Natural killer cell (primary cell): ENCODE measurements at regions not wholly inside any gene's neighbourhood (a gene's known extent, or its start where the extent isn't known, plus 50 kb on each side); places are given as distances from the start of the nearest gene placed in this dataset.

Experiments used
- ATAC-seq, 3 donors: fragments of 150-1000 bp in 2 of 3; fragments of 200-7000 bp in 1 of 3; cut with Tn5 transposase; 1 replicate in 1 of 3; 2 replicates in 2 of 3; pipeline ENCODE4 v1.10.0; 2021; ENCODE audit warnings: mild to moderate bottlenecking in 2 of 3, moderate library complexity in 2 of 3
- DNase-seq, 2 donors: peaks; one replicate each; pipeline versions ENCODE4 v3.0.0 to v3.0.0-alpha.2; 2013 to 2021; ENCODE audit warnings: mixed read lengths in 1 of 2
- H3K27ac ChIP-seq: one replicate; pipeline ENCODE4 v1.5.1; 2013; ENCODE audit warnings: mild to moderate bottlenecking, low read length
- H3K27me3 ChIP-seq: one replicate; pipeline ENCODE4 v1.6.1; 2013; ENCODE audit warnings: low read length; ENCODE audit not compliant: control insufficient read depth, insufficient read depth
- H3K36me3 ChIP-seq: one replicate; pipeline ENCODE4 v1.6.1; 2013; ENCODE audit warnings: low read length; ENCODE audit not compliant: control insufficient read depth, insufficient read depth
- H3K4me1 ChIP-seq: one replicate; pipeline ENCODE4 v1.6.1; 2013; ENCODE audit warnings: low read length; ENCODE audit not compliant: control insufficient read depth, insufficient read depth
- H3K4me3 ChIP-seq: one replicate; pipeline ENCODE4 v1.5.1; 2013; ENCODE audit warnings: low read length
- H3K9me3 ChIP-seq: one replicate; pipeline ENCODE4 v1.6.1; 2013; ENCODE audit warnings: low read length; ENCODE audit not compliant: control insufficient read depth, insufficient read depth
- H3K27ac Mint-ChIP-seq, 2 donors: one replicate each; pipeline ENCODE4 v1.8.0; 2022; ENCODE audit warnings: mild to moderate bottlenecking in 2 of 2, mixed read lengths in 2 of 2, moderate library complexity in 1 of 2
- H3K27me3 Mint-ChIP-seq, 2 donors: one replicate each; pipeline ENCODE4 v1.8.0; 2022; ENCODE audit warnings: low read depth in 2 of 2, mixed read lengths in 2 of 2
- H3K36me3 Mint-ChIP-seq: one replicate; pipeline ENCODE4 v1.8.0; 2022; ENCODE audit warnings: mixed read lengths
- H3K4me1 Mint-ChIP-seq, 2 donors: one replicate each; pipeline ENCODE4 v1.8.0; 2022; ENCODE audit warnings: mixed read lengths in 2 of 2
- H3K4me3 Mint-ChIP-seq: one replicate; pipeline ENCODE4 v1.8.0; 2022; ENCODE audit warnings: mild to moderate bottlenecking, moderate library complexity, mixed read lengths
- H3K9me3 Mint-ChIP-seq, 2 donors: one replicate each; pipeline ENCODE4 v1.8.0; 2022; ENCODE audit warnings: mixed read lengths in 2 of 2
- WGBS: methylation state at CpG from one replicate; pipeline ENCODE4 v1.1.7; 2013; ENCODE audit warnings: missing lambda C conversion rate; ENCODE audit not compliant: insufficient coverage; 5-methylcytosine and 5-hydroxymethylcytosine counted together
- intact Hi-C: fragments of 100-400 bp; cut with micrococcal nuclease; formaldehyde crosslinking; loops from one replicate; pipeline ENCODE4 v1.14.2; 2022
- TF ChIP-seq, protein P1 (sequence below): fragments of 200-600 bp; IDR thresholded peaks from one replicate; pipeline ENCODE4 v1.8.0; 2022; ENCODE audit warnings: antibody characterized with exemption

DNA sequence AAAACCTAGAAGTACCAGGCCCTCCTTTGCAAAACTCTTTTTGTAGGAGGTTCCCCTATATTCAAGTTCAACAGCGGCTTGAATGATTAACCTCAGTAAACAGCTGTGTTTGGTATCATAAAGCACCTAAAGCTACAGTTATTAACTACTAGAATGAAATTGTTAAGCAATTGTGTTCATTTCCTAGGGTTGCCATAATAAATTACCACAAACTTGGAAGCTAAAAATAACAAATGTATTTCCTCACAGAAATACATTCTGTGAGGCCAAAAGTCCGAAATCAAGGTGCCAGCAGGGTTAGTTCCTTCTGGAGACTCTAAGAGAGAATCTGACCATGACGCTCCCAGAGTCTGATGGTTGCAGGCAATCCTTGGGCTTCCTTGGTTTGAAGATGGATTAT, 202.1 kb upstream of the ACVR2A start:
- Histone ChIP-seq H3K36me3 (no peaks in the 10 kb centered on the region), H3K4me1 (no peaks in the 10 kb centered on the region), H3K4me3 (no peak overlapping the region), H3K27me3 (no peaks in the 10 kb centered on the region), H3K27ac (no peak overlapping the region), H3K9me3 (no peaks in the 10 kb centered on the region)
- no peaks in the 10 kb centered on the region for H3K36me3 Mint-ChIP-seq
- no peaks in the 10 kb centered on the region for H3K4me1 Mint-ChIP-seq
- H3K27ac Mint-ChIP-seq: no peak overlapping the region
- no peak for ATAC-seq
- TF ChIP-seq, protein P1, sequence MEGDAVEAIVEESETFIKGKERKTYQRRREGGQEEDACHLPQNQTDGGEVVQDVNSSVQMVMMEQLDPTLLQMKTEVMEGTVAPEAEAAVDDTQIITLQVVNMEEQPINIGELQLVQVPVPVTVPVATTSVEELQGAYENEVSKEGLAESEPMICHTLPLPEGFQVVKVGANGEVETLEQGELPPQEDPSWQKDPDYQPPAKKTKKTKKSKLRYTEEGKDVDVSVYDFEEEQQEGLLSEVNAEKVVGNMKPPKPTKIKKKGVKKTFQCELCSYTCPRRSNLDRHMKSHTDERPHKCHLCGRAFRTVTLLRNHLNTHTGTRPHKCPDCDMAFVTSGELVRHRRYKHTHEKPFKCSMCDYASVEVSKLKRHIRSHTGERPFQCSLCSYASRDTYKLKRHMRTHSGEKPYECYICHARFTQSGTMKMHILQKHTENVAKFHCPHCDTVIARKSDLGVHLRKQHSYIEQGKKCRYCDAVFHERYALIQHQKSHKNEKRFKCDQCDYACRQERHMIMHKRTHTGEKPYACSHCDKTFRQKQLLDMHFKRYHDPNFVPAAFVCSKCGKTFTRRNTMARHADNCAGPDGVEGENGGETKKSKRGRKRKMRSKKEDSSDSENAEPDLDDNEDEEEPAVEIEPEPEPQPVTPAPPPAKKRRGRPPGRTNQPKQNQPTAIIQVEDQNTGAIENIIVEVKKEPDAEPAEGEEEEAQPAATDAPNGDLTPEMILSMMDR: no peak
- DNase-seq: no peak
- H3K27me3 Mint-ChIP-seq: peaks cover 5 to 7% of the 10 kb centered on the region in 2 donors
- intact Hi-C loops: no loop called here
- no peak overlapping the region for H3K4me3 Mint-ChIP-seq
- WGBS: 87% methylated on average over 3 of the region's 3 CpGs
- peaks cover 0 to 3% of the 10 kb centered on the region in 2 donors for H3K9me3 Mint-ChIP-seq

GRCh38 chr2:147641651-147642050, 203.2 kb upstream of the ACVR2A start:
- DNase-seq: no peak
- intact Hi-C loops: no loop called here
- no peak overlapping the region for H3K4me3 Mint-ChIP-seq
- Histone ChIP-seq H3K36me3 (no peaks in the 10 kb centered on the region), H3K9me3 (no peaks in the 10 kb centered on the region), H3K4me3 (no peak overlapping the region), H3K27ac (no peak overlapping the region), H3K4me1 (no peaks in the 10 kb centered on the region), H3K27me3 (no peaks in the 10 kb centered on the region)
- no peaks in the 10 kb centered on the region for H3K36me3 Mint-ChIP-seq
- peaks cover 0 to 3% of the 10 kb centered on the region in 2 donors for H3K9me3 Mint-ChIP-seq
- H3K27me3 Mint-ChIP-seq: peaks cover 3 to 7% of the 10 kb centered on the region in 2 donors
- H3K4me1 Mint-ChIP-seq: no peaks in the 10 kb centered on the region
- ATAC-seq: no peak
- 96% methylated on average over 3 of the region's 3 CpGs for WGBS
- H3K27ac Mint-ChIP-seq: no peak overlapping the region
- TF ChIP-seq, protein P1: no peak

DNA sequence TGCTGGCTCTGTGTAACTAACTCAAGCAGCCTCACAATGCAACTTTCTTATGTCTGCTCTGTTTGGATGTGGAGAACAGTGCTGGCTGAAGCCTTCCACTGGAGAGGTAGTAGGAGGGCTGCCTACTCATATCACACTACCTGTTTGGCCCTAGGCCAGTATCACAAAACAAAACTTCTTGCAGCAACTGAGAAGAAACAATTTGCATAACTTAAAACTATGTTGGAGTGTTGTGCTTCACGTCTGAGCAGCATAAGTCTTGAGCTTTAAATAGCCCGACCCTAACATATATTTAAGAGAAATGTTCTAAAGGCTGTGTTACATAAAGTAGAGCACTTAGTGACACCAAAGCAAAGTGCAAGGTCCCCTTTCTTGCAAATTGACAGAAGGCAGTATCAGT, 204.9 kb upstream of the ACVR2A start:
- Histone ChIP-seq H3K36me3 (no peaks in the 10 kb centered on the region), H3K4me3 (no peak overlapping the region), H3K9me3 (no peaks in the 10 kb centered on the region), H3K4me1 (no peaks in the 10 kb centered on the region), H3K27ac (no peak overlapping the region), H3K27me3 (no peaks in the 10 kb centered on the region)
- 96% methylated on average over 2 of the region's 2 CpGs for WGBS
- H3K4me3 Mint-ChIP-seq: no peak overlapping the region
- DNase-seq (no peak), ATAC-seq (no peak)
- H3K9me3 Mint-ChIP-seq: peaks cover 0 to 3% of the 10 kb centered on the region in 2 donors
- intact Hi-C loops: no loop called here
- H3K4me1 Mint-ChIP-seq: no peaks in the 10 kb centered on the region
- H3K27ac Mint-ChIP-seq: no peak overlapping the region
- H3K27me3 Mint-ChIP-seq: peaks cover 0 to 7% of the 10 kb centered on the region in 2 donors
- TF ChIP-seq, protein P1: no peak
- no peaks in the 10 kb centered on the region for H3K36me3 Mint-ChIP-seq

DNA sequence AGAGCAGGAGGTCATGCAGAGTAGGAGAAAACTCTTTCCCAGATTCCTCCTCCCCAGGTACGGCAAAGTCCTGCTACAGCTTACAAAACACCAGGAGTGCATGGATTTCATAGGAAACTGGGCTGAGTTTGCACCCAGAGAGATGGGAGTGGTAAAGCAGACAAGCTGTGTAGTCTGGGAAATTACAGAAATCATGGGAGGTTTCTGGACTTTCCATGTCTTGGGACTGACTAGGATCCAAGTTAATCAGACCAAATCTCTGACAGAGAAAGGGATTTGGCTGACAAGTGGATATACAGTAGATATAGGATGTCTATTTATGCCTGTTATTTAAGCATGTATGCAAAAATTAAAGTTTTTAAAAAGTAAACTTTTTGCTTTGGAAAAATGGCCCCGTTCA, 205.4 kb upstream of the ACVR2A start:
- Mint-ChIP-seq H3K4me1 (no peaks in the 10 kb centered on the region), H3K4me3 (no peak overlapping the region), H3K36me3 (no peaks in the 10 kb centered on the region), H3K9me3 (peaks cover 0 to 3% of the 10 kb centered on the region in 2 donors), H3K27ac (no peak overlapping the region), H3K27me3 (peaks cover 0 to 7% of the 10 kb centered on the region in 2 donors)
- H3K4me1 ChIP-seq: no peaks in the 10 kb centered on the region
- no peaks in the 10 kb centered on the region for H3K36me3 ChIP-seq
- 86% methylated on average over 1 of the region's 2 CpGs for WGBS
- H3K9me3 ChIP-seq: no peaks in the 10 kb centered on the region
- no peaks in the 10 kb centered on the region for H3K27me3 ChIP-seq
- TF ChIP-seq, protein P1: no peak
- no peak overlapping the region for H3K27ac ChIP-seq
- intact Hi-C loops: no loop called here
- no peak for ATAC-seq
- no peak for DNase-seq
- H3K4me3 ChIP-seq: no peak overlapping the region
